ENCODE measurements at regions not wholly inside any gene's neighbourhood (a gene's known extent, or its start where the extent isn't known, plus 50 kb on each side); places are given as distances from the start of the nearest gene placed in this dataset.

GRCh38 chr6:128759447-128759846 lies 123.5 kb upstream of the LAMA2 start:
- H3K36me3 Mint-ChIP-seq (ENCODE audit: unreplicated experiment), result no peaks in the 10 kb centered on the region
- H3K9me3 Mint-ChIP-seq (ENCODE audit: unreplicated experiment), result no peaks in the 10 kb centered on the region
- TF ChIP-seq CTCF (IDR thresholded peaks at IDR 0.05), result no peak
- no peak overlapping the region for H3K27ac Mint-ChIP-seq (ENCODE audit: unreplicated experiment)
- no peak for DNase-seq (ENCODE audit: extremely low spot score, unreplicated experiment)
- H3K4me1 Mint-ChIP-seq (ENCODE audit: unreplicated experiment), result no peaks in the 10 kb centered on the region
- H3K4me3 Mint-ChIP-seq (ENCODE audit: unreplicated experiment), result no peak overlapping the region
- H3K27me3 Mint-ChIP-seq (ENCODE audit: unreplicated experiment), result peaks cover 41% of the 10 kb centered on the region

- Mint-ChIP-seq H3K4me3 (ENCODE audit: unreplicated experiment) (no peak overlapping the region), H3K9me3 (ENCODE audit: unreplicated experiment) (no peaks in the 10 kb centered on the region), H3K36me3 (ENCODE audit: unreplicated experiment) (no peaks in the 10 kb centered on the region), H3K27me3 (ENCODE audit: unreplicated experiment) (peaks cover 31% of the 10 kb centered on the region), H3K4me1 (ENCODE audit: unreplicated experiment) (peaks cover 2% of the 10 kb centered on the region), H3K27ac (ENCODE audit: unreplicated experiment) (no peak overlapping the region)
- TF ChIP-seq CTCF (IDR thresholded peaks at IDR 0.05), result no peak
- DNase-seq (ENCODE audit: extremely low spot score, unreplicated experiment), result no peak
Observed at GRCh38 chr6:128757961-128758360, 125.0 kb upstream of the LAMA2 start.

GRCh38 chr6:128754658-128755256 lies 128.2 kb upstream of the LAMA2 start:
- no peak for DNase-seq (ENCODE audit: extremely low spot score, unreplicated experiment)
- Mint-ChIP-seq H3K4me1 (ENCODE audit: unreplicated experiment) (peaks cover 2% of the 10 kb centered on the region), H3K27ac (ENCODE audit: unreplicated experiment) (no peak overlapping the region), H3K36me3 (ENCODE audit: unreplicated experiment) (no peaks in the 10 kb centered on the region), H3K27me3 (ENCODE audit: unreplicated experiment) (peaks cover 29% of the 10 kb centered on the region), H3K4me3 (ENCODE audit: unreplicated experiment) (no peak overlapping the region), H3K9me3 (ENCODE audit: unreplicated experiment) (no peaks in the 10 kb centered on the region)
- no peak for TF ChIP-seq CTCF (IDR thresholded peaks at IDR 0.05)

- Mint-ChIP-seq H3K9me3 (ENCODE audit: unreplicated experiment) (peaks cover 10% of the 10 kb centered on the region), H3K4me3 (ENCODE audit: unreplicated experiment) (no peak overlapping the region), H3K27ac (ENCODE audit: unreplicated experiment) (no peak overlapping the region), H3K36me3 (ENCODE audit: unreplicated experiment) (no peaks in the 10 kb centered on the region), H3K4me1 (ENCODE audit: unreplicated experiment) (no peaks in the 10 kb centered on the region), H3K27me3 (ENCODE audit: unreplicated experiment) (peaks cover 27% of the 10 kb centered on the region)
- no peak for DNase-seq (ENCODE audit: extremely low spot score, unreplicated experiment)
- no peak for TF ChIP-seq CTCF (IDR thresholded peaks at IDR 0.05)
Observed at GRCh38 chr6:128743974-128744765, 138.8 kb upstream of the LAMA2 start.

GRCh38 chr6:128742900-128743299 lies 140.0 kb upstream of the LAMA2 start:
- Mint-ChIP-seq H3K9me3 (ENCODE audit: unreplicated experiment) (peaks cover 4% of the 10 kb centered on the region), H3K27me3 (ENCODE audit: unreplicated experiment) (peaks cover 22% of the 10 kb centered on the region), H3K36me3 (ENCODE audit: unreplicated experiment) (no peaks in the 10 kb centered on the region), H3K4me3 (ENCODE audit: unreplicated experiment) (no peak overlapping the region), H3K27ac (ENCODE audit: unreplicated experiment) (no peak overlapping the region), H3K4me1 (ENCODE audit: unreplicated experiment) (no peaks in the 10 kb centered on the region)
- no peak for DNase-seq (ENCODE audit: extremely low spot score, unreplicated experiment)
- TF ChIP-seq CTCF (IDR thresholded peaks at IDR 0.05), result no peak
